Keratinocyte (primary cell): ENCODE measurements at regions not wholly inside any gene's neighbourhood (a gene's known extent, or its start where the extent isn't known, plus 50 kb on each side); places are given as distances from the start of the nearest gene placed in this dataset.

ENCODE experiments used
- DNase-seq: peaks from one replicate; pipeline ENCODE4 v3.0.0-alpha.2; 2011; ENCODE audit warnings: low read depth, missing footprints, low spot score
- FAIRE-seq: peaks from 2 replicates; lab custom pipeline; 2011; peaks lifted over from hg19 to GRCh38; lab: Jason Lieb, UNC
- H2AFZ ChIP-seq: 2 replicates; pipeline ENCODE4 v1.6.0; 2012; ENCODE audit warnings: low read length, control low read depth, inconsistent platforms; ENCODE audit not compliant: control insufficient read depth
- H3K27ac ChIP-seq: 2 replicates; pipeline ENCODE4 v1.5.1; 2011; ENCODE audit warnings: low read length; ENCODE audit not compliant: control insufficient read depth, insufficient read depth
- H3K27me3 ChIP-seq: 3 replicates; pipeline ENCODE4 v1.6.0; 2011; ENCODE audit warnings: low read length; ENCODE audit not compliant: control insufficient read depth, insufficient read depth; ENCODE audit errors: extremely low read depth
- H3K36me3 ChIP-seq, 2 experiments: 2 replicates in 1 of 2; 3 replicates in 1 of 2; pipeline ENCODE4 v1.5.1; 2011; ENCODE audit warnings: low read length in 2 of 2, mild to moderate bottlenecking in 1 of 2; ENCODE audit not compliant: control insufficient read depth in 2 of 2, insufficient read depth in 2 of 2; ENCODE audit errors: extremely low read depth in 1 of 2
- H3K4me1 ChIP-seq: 3 replicates; pipeline ENCODE4 v1.5.1; 2011; ENCODE audit warnings: low read length; ENCODE audit not compliant: control insufficient read depth, insufficient read depth; ENCODE audit errors: extremely low read depth
- H3K4me2 ChIP-seq: 3 replicates; pipeline ENCODE4 v1.6.0; 2011; ENCODE audit warnings: low read depth, low read length; ENCODE audit not compliant: control insufficient read depth, insufficient read depth; ENCODE audit errors: extremely low read depth
- H3K4me3 ChIP-seq, 3 experiments: fragments of 200-600 bp in 1 of 3; sonication (generic) in 1 of 3; 2 replicates in 2 of 3; 3 replicates in 1 of 3; pipeline ENCODE4 v1.5.1; 2011 to 2016; ENCODE audit warnings: low read length in 3 of 3, mild to moderate bottlenecking in 3 of 3, control low read depth in 2 of 3, inconsistent platforms in 1 of 3, low read depth in 1 of 3, mixed read lengths in 1 of 3, mixed run types in 1 of 3, moderate library complexity in 1 of 3; ENCODE audit not compliant: control insufficient read depth in 2 of 3, insufficient read depth in 2 of 3; ENCODE audit errors: extremely low read depth in 1 of 3
- H3K79me2 ChIP-seq: 2 replicates; pipeline ENCODE4 v1.6.0; 2012; ENCODE audit warnings: low read length; ENCODE audit not compliant: control insufficient read depth, insufficient read depth
- H3K9ac ChIP-seq: 3 replicates; pipeline ENCODE4 v1.6.0; 2011; ENCODE audit warnings: low read length; ENCODE audit not compliant: control insufficient read depth, insufficient read depth; ENCODE audit errors: extremely low read depth
- H3K9me1 ChIP-seq: 3 replicates; pipeline ENCODE4 v1.6.0; 2011; ENCODE audit warnings: low read length; ENCODE audit not compliant: control insufficient read depth, insufficient read depth; ENCODE audit errors: extremely low read depth
- H3K9me3 ChIP-seq: 2 replicates; pipeline ENCODE4 v1.5.1; 2012; ENCODE audit warnings: low read depth, low read length; ENCODE audit not compliant: control insufficient read depth
- H4K20me1 ChIP-seq: 3 replicates; pipeline ENCODE4 v1.6.0; 2011; ENCODE audit warnings: low read length; ENCODE audit not compliant: control insufficient read depth, insufficient read depth; ENCODE audit errors: extremely low read depth
- EZH2 ChIP-seq: IDR thresholded peaks from one replicate; pipeline ENCODE4 v1.6.1; 2012; ENCODE audit warnings: inconsistent platforms, mild to moderate bottlenecking, low read length, moderate library complexity
- dilution Hi-C: fragments of 300-500 bp; cut with MboI; formaldehyde crosslinking; loops from one replicate; pipeline ENCODE4 v1.7.0; 2020; ENCODE audit warnings: low sequenced_read_pairs; ENCODE audit not compliant: extremely low pct_ligation_motif_present
- TF ChIP-seq, protein P1 (sequence below), 3 experiments: IDR thresholded peaks in 1 of 3; conservative IDR thresholded peaks in 1 of 3; optimal IDR thresholded peaks in 1 of 3; 2 replicates in 2 of 3; 3 replicates in 1 of 3; pipeline versions ENCODE3 to v1.5.1; 2011; ENCODE audit warnings: low read length in 3 of 3, mild to moderate bottlenecking in 3 of 3, moderate library complexity in 2 of 3, control low read depth in 1 of 3, inconsistent platforms in 1 of 3; ENCODE audit not compliant: insufficient read depth in 2 of 3; ENCODE audit errors: extremely low read depth in 1 of 3

GRCh38 chr10:28250782-28251181, 52.1 kb downstream of the MPP7 start:
- no peak overlapping the region for H3K4me3 ChIP-seq
- H3K79me2 ChIP-seq: no peaks in the 10 kb centered on the region
- no peaks in the 10 kb centered on the region for H4K20me1 ChIP-seq
- no peaks in the 10 kb centered on the region for H3K27me3 ChIP-seq
- FAIRE-seq: no peak
- dilution Hi-C loops: loop anchor here (25.0 kb wide), 1 partner anchor 137 kb away; no protein-coding TSS in a partner anchor
- no peaks in the 10 kb centered on the region for H3K9me3 ChIP-seq
- TF ChIP-seq EZH2: no peak
- TF ChIP-seq, protein P1, sequence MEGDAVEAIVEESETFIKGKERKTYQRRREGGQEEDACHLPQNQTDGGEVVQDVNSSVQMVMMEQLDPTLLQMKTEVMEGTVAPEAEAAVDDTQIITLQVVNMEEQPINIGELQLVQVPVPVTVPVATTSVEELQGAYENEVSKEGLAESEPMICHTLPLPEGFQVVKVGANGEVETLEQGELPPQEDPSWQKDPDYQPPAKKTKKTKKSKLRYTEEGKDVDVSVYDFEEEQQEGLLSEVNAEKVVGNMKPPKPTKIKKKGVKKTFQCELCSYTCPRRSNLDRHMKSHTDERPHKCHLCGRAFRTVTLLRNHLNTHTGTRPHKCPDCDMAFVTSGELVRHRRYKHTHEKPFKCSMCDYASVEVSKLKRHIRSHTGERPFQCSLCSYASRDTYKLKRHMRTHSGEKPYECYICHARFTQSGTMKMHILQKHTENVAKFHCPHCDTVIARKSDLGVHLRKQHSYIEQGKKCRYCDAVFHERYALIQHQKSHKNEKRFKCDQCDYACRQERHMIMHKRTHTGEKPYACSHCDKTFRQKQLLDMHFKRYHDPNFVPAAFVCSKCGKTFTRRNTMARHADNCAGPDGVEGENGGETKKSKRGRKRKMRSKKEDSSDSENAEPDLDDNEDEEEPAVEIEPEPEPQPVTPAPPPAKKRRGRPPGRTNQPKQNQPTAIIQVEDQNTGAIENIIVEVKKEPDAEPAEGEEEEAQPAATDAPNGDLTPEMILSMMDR (optimal IDR thresholded peaks at IDR 0.05 in 1 of 3, IDR thresholded peaks at IDR 0.05 in 1 of 3, conservative IDR thresholded peaks at IDR 0.05 in 1 of 3; ENCODE audit: extremely low read depth in 1 of 3, insufficient read depth in 2 of 3, low read length in 3 of 3): peak in 2 of 3 experiments; percentile 14 to 40
- peaks cover 33% of the 10 kb centered on the region for H3K4me1 ChIP-seq
- H3K4me2 ChIP-seq: no peak overlapping the region
- no peaks in the 10 kb centered on the region for H3K9me1 ChIP-seq
- no peak overlapping the region for H2AFZ ChIP-seq
- no peak overlapping the region for H3K9ac ChIP-seq
- H3K27ac ChIP-seq: no peak overlapping the region
- H3K36me3 ChIP-seq: no peaks in the 10 kb centered on the region
- no peak for DNase-seq

DNA sequence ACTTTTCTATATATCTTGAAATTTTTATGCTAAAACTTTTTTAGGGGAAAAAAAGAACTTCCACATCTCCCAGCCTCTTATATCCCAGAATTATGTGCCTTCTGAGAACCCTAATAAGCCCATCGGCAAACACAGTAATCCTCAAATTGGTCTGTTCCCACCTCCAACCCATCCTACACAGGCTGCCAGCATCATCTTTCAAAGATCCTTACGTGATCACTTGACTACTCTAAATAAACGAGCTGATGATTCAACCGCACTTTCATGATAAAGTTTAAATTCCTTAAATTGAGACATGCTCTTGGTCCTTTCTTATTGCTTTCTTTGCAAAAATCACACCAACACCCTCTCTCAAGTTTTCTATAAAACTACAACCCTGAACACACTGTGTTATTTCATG, 52.5 kb downstream of the MPP7 start:
- Histone ChIP-seq H3K27ac (no peak overlapping the region), H3K9ac (no peak overlapping the region), H3K9me3 (no peaks in the 10 kb centered on the region), H3K9me1 (no peaks in the 10 kb centered on the region), H3K4me1 (peaks cover 33% of the 10 kb centered on the region), H3K4me2 (no peak overlapping the region), H4K20me1 (no peaks in the 10 kb centered on the region), H3K4me3 (no peak overlapping the region), H3K79me2 (no peaks in the 10 kb centered on the region), H3K36me3 (no peaks in the 10 kb centered on the region), H2AFZ (no peak overlapping the region), H3K27me3 (no peaks in the 10 kb centered on the region)
- FAIRE-seq (peak; percentile 9), DNase-seq (no peak)
- TF ChIP-seq, protein P1 (optimal IDR thresholded peaks at IDR 0.05 in 1 of 3, IDR thresholded peaks at IDR 0.05 in 1 of 3, conservative IDR thresholded peaks at IDR 0.05 in 1 of 3; ENCODE audit: extremely low read depth in 1 of 3, insufficient read depth in 2 of 3, low read length in 3 of 3): no peak
- no peak for TF ChIP-seq EZH2
- dilution Hi-C loops: loop anchor here (25.0 kb wide), 1 partner anchor 137 kb away; no protein-coding TSS in a partner anchor
